ENCODE measurements at regions not wholly inside any gene's neighbourhood (a gene's known extent, or its start where the extent isn't known, plus 50 kb on each side); places are given as distances from the start of the nearest gene placed in this dataset.
"Not testable (repeated sequence)": the region's sequence is repeated elsewhere in the genome, so short reads cannot be mapped to it uniquely, and the experiment has no call there.

DNA sequence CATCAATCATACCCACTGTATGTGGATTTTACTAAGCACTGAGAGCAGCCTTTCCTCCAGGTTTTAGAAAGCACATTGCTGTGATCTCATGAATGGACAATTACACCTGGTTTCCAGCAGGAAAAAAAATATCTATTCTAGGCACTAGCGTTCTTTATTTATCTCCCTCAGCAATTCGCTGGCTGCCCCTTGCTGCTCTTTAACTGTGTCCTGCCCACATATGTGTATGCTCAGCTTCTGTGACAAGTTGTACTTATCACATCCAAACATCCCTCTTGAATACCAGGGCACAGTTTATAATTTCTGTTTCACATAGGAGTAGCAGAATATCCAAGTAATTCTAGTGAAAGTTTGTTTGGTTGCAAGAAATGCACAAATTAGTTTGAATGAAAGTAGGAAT is 146.8 kb downstream of the USP46 start:
- ATAC-seq (no peak), DNase-seq (no peak)
- Histone ChIP-seq H3K27me3 (ENCODE audit: low read depth) (no peaks in the 10 kb centered on the region), H3K4me1 (no peaks in the 10 kb centered on the region), H3K9me3 (no peaks in the 10 kb centered on the region), H3K36me3 (no peaks in the 10 kb centered on the region), H3K4me3 (no peak overlapping the region), H3K27ac (no peak overlapping the region)
- intact Hi-C loops (cut with DNase I): no loop called here
- TF ChIP-seq, protein P1, sequence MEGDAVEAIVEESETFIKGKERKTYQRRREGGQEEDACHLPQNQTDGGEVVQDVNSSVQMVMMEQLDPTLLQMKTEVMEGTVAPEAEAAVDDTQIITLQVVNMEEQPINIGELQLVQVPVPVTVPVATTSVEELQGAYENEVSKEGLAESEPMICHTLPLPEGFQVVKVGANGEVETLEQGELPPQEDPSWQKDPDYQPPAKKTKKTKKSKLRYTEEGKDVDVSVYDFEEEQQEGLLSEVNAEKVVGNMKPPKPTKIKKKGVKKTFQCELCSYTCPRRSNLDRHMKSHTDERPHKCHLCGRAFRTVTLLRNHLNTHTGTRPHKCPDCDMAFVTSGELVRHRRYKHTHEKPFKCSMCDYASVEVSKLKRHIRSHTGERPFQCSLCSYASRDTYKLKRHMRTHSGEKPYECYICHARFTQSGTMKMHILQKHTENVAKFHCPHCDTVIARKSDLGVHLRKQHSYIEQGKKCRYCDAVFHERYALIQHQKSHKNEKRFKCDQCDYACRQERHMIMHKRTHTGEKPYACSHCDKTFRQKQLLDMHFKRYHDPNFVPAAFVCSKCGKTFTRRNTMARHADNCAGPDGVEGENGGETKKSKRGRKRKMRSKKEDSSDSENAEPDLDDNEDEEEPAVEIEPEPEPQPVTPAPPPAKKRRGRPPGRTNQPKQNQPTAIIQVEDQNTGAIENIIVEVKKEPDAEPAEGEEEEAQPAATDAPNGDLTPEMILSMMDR (IDR thresholded peaks at IDR 0.05): no peak

DNA sequence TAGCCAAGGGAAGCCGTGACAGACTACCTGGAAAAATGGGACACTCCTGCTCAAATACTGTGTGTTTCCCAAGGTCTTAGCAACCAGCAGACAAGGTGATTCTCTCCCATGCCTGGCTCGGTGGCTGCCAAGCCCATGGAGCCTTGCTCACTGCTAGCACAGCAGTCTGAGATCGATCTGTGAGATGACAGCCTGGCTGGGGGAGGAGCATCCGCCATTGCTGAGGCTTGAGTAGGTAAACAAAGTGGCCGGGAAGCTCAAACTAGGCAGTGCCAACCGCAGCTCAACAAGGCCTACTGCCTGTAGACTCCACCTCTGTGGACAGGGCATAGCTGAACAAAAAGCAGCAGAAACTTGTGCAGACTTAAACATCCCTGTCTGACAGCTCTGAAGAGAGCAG is 137.0 kb downstream of the USP46 start:
- H3K36me3 ChIP-seq; H3K27ac ChIP-seq; DNase-seq; H3K4me3 ChIP-seq; intact Hi-C loops (cut with DNase I); H3K9me3 ChIP-seq; H3K27me3 ChIP-seq (ENCODE audit: low read depth); ATAC-seq; H3K4me1 ChIP-seq: not testable (repeated sequence)

DNA sequence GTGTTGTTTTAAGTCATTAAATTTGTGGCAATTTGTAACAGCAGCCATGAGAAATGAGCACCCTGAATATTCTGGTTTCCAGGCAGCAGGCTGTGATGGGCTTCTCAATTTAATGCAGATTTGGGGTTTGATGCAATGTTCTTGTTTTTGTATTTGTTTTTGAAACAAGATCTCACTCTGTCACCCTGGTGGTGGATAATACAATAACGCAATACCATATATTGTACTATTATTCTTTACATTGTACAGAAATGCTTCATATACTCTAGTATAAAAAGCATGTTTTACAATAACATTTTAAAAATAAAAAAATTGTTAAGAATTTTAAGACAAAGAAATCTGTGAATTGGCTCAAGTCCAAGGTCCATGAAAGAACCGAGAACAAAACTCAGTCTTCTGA is 129.1 kb downstream of the USP46 start:
- DNase-seq: no peak
- no peaks in the 10 kb centered on the region for H3K36me3 ChIP-seq
- H3K4me3 ChIP-seq: no peak overlapping the region
- intact Hi-C loops (cut with DNase I): no loop called here
- H3K27me3 ChIP-seq (ENCODE audit: low read depth): no peaks in the 10 kb centered on the region
- TF ChIP-seq, protein P1 (IDR thresholded peaks at IDR 0.05): no peak
- no peak overlapping the region for H3K27ac ChIP-seq
- no peak for ATAC-seq
- no peaks in the 10 kb centered on the region for H3K9me3 ChIP-seq
- H3K4me1 ChIP-seq: no peaks in the 10 kb centered on the region

DNA sequence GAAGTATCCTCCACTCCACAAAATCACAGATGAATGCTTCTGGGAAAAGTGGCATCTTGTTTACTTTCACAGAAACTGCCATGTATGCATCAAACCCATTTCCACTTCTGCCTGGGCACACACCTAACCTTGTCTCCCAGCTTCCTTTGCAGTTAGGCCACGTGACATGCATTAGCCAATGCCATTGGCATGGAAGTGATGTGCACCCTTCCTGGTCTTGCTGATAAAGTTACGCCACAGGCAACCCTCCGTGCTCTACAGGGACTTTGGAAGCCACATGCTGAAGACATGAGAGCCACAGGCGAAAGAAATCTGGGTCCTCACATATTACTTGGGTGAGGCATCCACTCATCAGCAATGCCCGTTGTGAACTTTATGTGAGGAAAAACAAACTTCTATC is 123.3 kb downstream of the USP46 start:
- Histone ChIP-seq H3K36me3 (no peaks in the 10 kb centered on the region), H3K27ac (no peak overlapping the region), H3K4me1 (no peaks in the 10 kb centered on the region), H3K27me3 (ENCODE audit: low read depth) (no peaks in the 10 kb centered on the region), H3K9me3 (no peaks in the 10 kb centered on the region), H3K4me3 (no peak overlapping the region)
- no peak for DNase-seq
- ATAC-seq: no peak
- intact Hi-C loops (cut with DNase I): no loop called here
- TF ChIP-seq, protein P1 (IDR thresholded peaks at IDR 0.05): no peak

All from lower lobe of right lung (tissue), 2 donors.